Immature natural killer cell (primary cell): ENCODE measurements at regions not wholly inside any gene's neighbourhood (a gene's known extent, or its start where the extent isn't known, plus 50 kb on each side); places are given as distances from the start of the nearest gene placed in this dataset.

Source experiments
- DNase-seq, 3 donors: peaks; one replicate each; pipeline ENCODE4 v3.0.0; 2022; ENCODE audit warnings: mixed read lengths in 1 of 3
- H3K27ac Mint-ChIP-seq, 6 donors: one replicate each; pipeline ENCODE4 v1.8.0; 2020; ENCODE audit warnings: mixed read lengths in 6 of 6, mild to moderate bottlenecking in 5 of 6, inconsistent platforms in 4 of 6, moderate library complexity in 3 of 6
- H3K27me3 Mint-ChIP-seq, 3 donors: one replicate each; pipeline ENCODE4 v1.8.0; 2020 to 2021; ENCODE audit warnings: low read depth in 3 of 3, mild to moderate bottlenecking in 3 of 3, mixed read lengths in 3 of 3, moderate library complexity in 3 of 3, inconsistent platforms in 1 of 3
- H3K36me3 Mint-ChIP-seq, 3 donors: one replicate each; pipeline ENCODE4 v1.8.0; 2020; ENCODE audit warnings: mixed read lengths in 3 of 3, inconsistent platforms in 2 of 3, mild to moderate bottlenecking in 2 of 3
- H3K4me1 Mint-ChIP-seq, 2 donors: one replicate each; pipeline ENCODE4 v1.8.0; 2020; ENCODE audit warnings: inconsistent platforms in 2 of 2, mild to moderate bottlenecking in 2 of 2, mixed read lengths in 2 of 2, moderate library complexity in 1 of 2
- H3K4me3 Mint-ChIP-seq, 5 donors: one replicate each; pipeline ENCODE4 v1.8.0; 2020; ENCODE audit warnings: mild to moderate bottlenecking in 5 of 5, mixed read lengths in 5 of 5, inconsistent platforms in 3 of 5, moderate library complexity in 3 of 5
- H3K9me3 Mint-ChIP-seq, 6 donors: one replicate each; pipeline ENCODE4 v1.8.0; 2020; ENCODE audit warnings: mild to moderate bottlenecking in 6 of 6, mixed read lengths in 6 of 6, inconsistent platforms in 4 of 6, moderate library complexity in 3 of 6

DNA sequence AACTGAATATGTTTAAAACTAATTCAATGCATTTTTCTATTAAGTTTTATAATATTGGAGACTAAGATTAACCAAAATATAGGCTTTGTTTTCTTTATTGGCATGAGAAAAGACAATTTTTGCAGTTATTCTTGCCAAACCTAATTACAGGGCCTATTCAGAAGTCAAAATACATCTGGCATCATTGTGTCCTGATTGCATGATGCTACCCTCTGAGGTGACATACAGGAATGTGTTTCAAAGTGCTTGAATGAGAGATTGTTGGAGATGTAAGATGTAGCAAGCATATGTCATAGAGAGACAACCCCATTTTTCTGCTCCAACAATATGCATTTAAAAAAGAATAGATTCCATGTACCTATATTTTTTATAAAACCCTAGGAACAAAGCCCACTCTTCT lies 1036.4 kb downstream of the PCDH18 start:
- H3K4me3 Mint-ChIP-seq: no peak overlapping the region
- no peaks in the 10 kb centered on the region for H3K36me3 Mint-ChIP-seq
- DNase-seq: no peak
- H3K9me3 Mint-ChIP-seq: peaks cover 3 to 15% (median 8%) of the 10 kb centered on the region in 6 donors
- peaks cover 1 to 3% (median 3%) of the 10 kb centered on the region in 3 donors for H3K27me3 Mint-ChIP-seq
- no peaks in the 10 kb centered on the region for H3K4me1 Mint-ChIP-seq
- H3K27ac Mint-ChIP-seq: no peak overlapping the region

DNA sequence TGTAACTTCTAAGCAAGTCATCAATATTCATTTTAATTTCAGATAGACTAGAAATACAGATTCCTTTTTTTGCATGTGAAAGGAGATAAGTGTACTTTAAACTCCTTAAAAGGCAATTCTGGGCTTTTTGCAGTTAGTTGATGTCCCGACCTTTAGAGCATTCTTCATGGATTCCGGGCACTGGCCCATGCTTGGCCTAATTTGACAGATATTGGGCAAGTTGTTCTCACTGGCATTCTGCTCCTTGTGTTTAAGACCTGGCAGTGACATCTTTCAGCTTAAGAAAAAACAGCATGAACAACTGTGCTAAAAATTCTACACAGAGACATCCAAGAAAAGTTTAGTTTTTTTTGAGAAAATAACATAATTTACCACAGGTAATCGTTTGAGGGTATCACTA lies 1037.2 kb downstream of the PCDH18 start:
- H3K4me1 Mint-ChIP-seq: no peaks in the 10 kb centered on the region
- no peak for DNase-seq
- H3K4me3 Mint-ChIP-seq: no peak overlapping the region
- no peaks in the 10 kb centered on the region for H3K36me3 Mint-ChIP-seq
- no peak overlapping the region for H3K27ac Mint-ChIP-seq
- peaks cover under 1 to 17% (median 7%) of the 10 kb centered on the region in 6 donors for H3K9me3 Mint-ChIP-seq
- H3K27me3 Mint-ChIP-seq: peaks cover under 1 to 3% (median 1%) of the 10 kb centered on the region in 3 donors

DNA sequence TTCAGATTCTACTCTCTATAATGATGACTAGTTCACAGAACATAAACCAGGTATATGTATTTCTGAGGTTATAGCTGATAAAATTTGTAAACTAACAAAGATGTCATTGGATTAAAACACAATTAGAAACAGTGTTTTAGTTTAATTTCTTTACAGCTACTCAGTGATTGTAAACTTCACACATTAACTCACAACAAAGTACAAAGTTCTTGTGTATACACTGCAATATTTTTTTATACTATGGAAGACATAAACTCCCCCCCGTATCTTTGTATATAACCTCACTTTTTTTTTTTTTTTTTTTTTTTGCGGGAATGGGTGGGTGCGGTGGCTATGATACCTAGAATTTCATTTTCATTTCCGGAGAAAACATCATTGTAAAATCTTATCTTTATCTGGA lies 1043.2 kb downstream of the PCDH18 start:
- no peak for DNase-seq
- Mint-ChIP-seq H3K4me3 (no peak overlapping the region), H3K27me3 (peaks cover 0 to 3% (median 2%) of the 10 kb centered on the region in 3 donors), H3K9me3 (peaks cover 0 to 15% (median 2%) of the 10 kb centered on the region in 6 donors), H3K27ac (no peak overlapping the region), H3K36me3 (no peaks in the 10 kb centered on the region), H3K4me1 (no peaks in the 10 kb centered on the region)

DNA sequence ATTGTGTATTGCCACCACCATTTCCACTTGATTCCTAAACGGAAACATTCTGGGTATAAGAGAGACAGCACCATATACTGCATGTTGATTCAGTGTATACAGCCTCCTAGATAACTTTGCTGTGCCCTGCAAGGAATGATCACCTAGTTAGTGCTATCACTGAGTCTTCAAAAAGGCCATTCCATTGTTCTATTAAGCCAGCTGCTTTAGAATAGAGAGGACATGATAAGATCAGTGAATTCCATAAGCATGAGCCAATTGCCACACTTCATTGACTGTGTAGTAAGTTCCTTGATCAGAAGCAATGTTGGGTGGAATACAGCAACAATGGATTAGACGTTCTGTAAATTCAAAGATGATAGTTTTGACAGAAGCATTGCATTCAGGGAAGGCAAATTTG lies 1047.3 kb downstream of the PCDH18 start:
- no peak overlapping the region for H3K4me3 Mint-ChIP-seq
- peaks cover 0 to 13% (median 2%) of the 10 kb centered on the region in 6 donors for H3K9me3 Mint-ChIP-seq
- no peaks in the 10 kb centered on the region for H3K4me1 Mint-ChIP-seq
- peaks cover 0 to under 1% (median 0%) of the 10 kb centered on the region in 3 donors for H3K27me3 Mint-ChIP-seq
- no peaks in the 10 kb centered on the region for H3K36me3 Mint-ChIP-seq
- no peak for DNase-seq
- H3K27ac Mint-ChIP-seq: no peak overlapping the region

DNA sequence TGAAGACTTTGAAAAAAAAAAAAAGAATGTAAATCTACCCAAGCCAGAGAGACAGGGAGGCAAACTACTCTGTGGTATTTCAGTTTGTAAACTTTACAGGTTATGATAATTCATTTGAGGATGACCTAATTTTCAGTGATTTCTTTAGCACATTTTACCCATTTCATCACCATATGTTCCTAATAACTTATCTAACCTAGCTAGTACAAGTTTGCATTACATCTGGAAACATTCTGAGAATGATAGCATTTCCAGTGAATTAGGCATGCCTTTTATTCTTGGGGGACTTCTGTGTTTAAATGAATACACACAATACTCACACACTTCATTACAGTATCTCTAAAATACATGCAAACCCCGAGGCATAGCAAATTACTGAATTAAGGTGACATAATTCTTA lies 1055.5 kb downstream of the PCDH18 start:
- peaks cover 0 to 11% (median 5%) of the 10 kb centered on the region in 6 donors for H3K9me3 Mint-ChIP-seq
- H3K4me1 Mint-ChIP-seq: no peaks in the 10 kb centered on the region
- H3K4me3 Mint-ChIP-seq: no peak overlapping the region
- DNase-seq: no peak
- no peak overlapping the region for H3K27ac Mint-ChIP-seq
- no peaks in the 10 kb centered on the region for H3K36me3 Mint-ChIP-seq
- peaks cover 0 to 2% (median 0%) of the 10 kb centered on the region in 3 donors for H3K27me3 Mint-ChIP-seq

DNA sequence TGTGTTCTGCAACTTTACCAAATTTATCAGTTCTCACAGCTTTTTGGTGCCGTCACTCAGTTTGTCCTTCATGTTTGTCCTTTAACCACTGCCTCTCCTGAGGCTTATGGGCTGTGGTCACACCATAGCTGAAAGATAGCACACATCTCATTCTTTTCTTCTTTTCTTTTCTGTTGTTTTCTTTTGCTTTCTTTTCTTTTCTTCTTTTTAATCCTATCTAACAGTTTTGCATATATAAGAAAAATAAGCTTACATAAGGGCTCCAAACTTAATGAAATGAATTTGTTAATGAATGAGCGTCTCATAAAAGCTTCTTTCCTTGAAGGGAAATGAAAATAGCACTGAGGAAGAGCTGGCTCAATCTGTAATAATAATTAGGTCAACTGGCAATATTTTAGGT lies 1061.2 kb downstream of the PCDH18 start:
- Mint-ChIP-seq H3K9me3 (peaks cover 3 to 23% (median 15%) of the 10 kb centered on the region in 6 donors), H3K36me3 (no peaks in the 10 kb centered on the region), H3K27ac (no peak overlapping the region), H3K4me1 (no peaks in the 10 kb centered on the region), H3K4me3 (no peak overlapping the region), H3K27me3 (peaks cover 0 to 4% (median 0%) of the 10 kb centered on the region in 3 donors)
- DNase-seq: no peak

DNA sequence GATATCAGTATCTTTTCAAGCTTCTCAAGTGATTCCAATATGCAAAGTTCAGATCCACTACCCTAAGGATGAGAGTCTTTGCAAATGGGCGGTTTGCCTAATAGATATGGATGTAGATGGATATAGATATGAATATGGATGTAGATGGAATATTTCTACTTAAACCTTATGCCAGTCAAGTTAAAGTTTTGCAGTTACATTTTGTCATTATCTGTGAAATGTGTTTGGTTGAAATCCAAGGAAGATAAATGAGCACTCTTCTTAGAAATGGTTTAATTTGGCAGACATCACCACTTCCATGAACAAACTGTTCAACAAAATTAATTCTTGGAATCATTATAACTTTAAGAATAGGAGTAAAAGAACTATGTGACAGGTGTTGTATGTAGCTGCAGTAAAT lies 1066.6 kb downstream of the PCDH18 start:
- no peaks in the 10 kb centered on the region for H3K4me1 Mint-ChIP-seq
- H3K27me3 Mint-ChIP-seq: peaks cover 0 to 4% (median 0%) of the 10 kb centered on the region in 3 donors
- no peaks in the 10 kb centered on the region for H3K36me3 Mint-ChIP-seq
- no peak for DNase-seq
- no peak overlapping the region for H3K27ac Mint-ChIP-seq
- no peak overlapping the region for H3K4me3 Mint-ChIP-seq
- H3K9me3 Mint-ChIP-seq: peaks cover 3 to 28% (median 6%) of the 10 kb centered on the region in 6 donors

DNA sequence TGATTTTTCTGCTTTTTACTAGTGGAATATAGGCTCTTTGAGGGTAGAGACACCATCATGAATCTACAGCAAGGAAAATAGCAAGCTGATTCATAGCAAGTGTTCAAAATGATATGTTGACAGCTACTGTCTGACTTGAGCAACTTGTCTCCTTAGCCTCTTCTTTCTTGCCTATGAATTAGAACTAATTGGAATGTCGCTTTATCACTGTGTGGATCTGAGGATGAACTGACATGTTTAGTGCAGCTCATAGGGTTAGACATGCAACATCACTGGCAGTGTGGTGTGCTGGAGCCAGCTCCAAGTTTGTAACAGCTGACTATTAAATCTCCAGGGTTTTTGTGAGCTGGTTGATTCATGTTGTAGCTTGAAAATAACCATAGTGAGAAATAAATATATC lies 1068.4 kb downstream of the PCDH18 start:
- H3K9me3 Mint-ChIP-seq: peaks cover 2 to 17% (median 3%) of the 10 kb centered on the region in 6 donors
- DNase-seq: no peak
- no peaks in the 10 kb centered on the region for H3K36me3 Mint-ChIP-seq
- H3K4me1 Mint-ChIP-seq: no peaks in the 10 kb centered on the region
- H3K27me3 Mint-ChIP-seq: no peaks in the 10 kb centered on the region
- H3K27ac Mint-ChIP-seq: no peak overlapping the region
- no peak overlapping the region for H3K4me3 Mint-ChIP-seq

DNA sequence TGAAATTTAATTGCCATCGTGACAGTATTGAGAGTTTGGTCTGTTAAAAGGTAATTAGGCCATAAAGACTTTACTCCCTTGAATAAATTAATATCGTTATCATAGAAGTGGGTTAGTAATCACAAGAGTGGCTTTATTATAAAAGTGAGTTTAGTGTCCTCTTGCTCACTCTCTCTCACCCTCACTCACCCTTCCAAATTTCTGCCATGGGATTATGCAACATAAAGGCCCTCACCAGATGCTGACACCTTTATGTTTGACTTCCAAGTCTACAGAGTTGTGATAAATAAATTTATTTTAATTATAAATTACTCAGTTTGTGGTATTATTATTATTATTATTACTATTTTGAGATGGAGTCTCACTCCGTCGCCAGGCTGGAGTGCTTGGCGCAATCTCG lies 1070.8 kb downstream of the PCDH18 start:
- H3K27me3 Mint-ChIP-seq: no peaks in the 10 kb centered on the region
- H3K9me3 Mint-ChIP-seq: peaks cover 0 to 11% (median 0%) of the 10 kb centered on the region in 6 donors
- no peak overlapping the region for H3K4me3 Mint-ChIP-seq
- H3K4me1 Mint-ChIP-seq: no peaks in the 10 kb centered on the region
- DNase-seq: no peak
- H3K27ac Mint-ChIP-seq: no peak overlapping the region
- no peaks in the 10 kb centered on the region for H3K36me3 Mint-ChIP-seq

DNA sequence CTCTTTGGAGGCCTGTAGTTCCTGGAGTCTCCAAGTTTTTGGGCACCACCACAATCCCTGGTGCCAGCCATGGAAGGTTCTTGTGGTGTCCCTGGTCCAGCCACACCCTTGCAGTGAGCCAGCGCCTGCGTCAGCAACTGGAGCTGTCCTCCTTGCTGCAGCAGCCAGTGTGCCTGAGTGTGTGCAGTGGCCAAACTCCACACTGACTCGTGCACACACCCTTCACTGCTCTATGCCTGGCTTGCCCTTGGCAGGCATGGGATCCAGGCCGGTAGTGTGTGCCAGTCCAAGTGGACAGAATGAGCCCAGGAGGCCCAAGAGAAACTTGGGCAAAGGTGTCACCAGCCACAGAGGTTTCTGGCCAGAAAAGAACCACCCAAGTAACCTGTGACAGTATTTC lies 1074.0 kb downstream of the PCDH18 start:
- H3K27me3 Mint-ChIP-seq: no peaks in the 10 kb centered on the region
- no peak overlapping the region for H3K4me3 Mint-ChIP-seq
- no peak for DNase-seq
- H3K4me1 Mint-ChIP-seq: no peaks in the 10 kb centered on the region
- H3K9me3 Mint-ChIP-seq: peaks cover 0 to 14% (median under 1%) of the 10 kb centered on the region in 6 donors
- H3K27ac Mint-ChIP-seq: no peak overlapping the region
- no peaks in the 10 kb centered on the region for H3K36me3 Mint-ChIP-seq

DNA sequence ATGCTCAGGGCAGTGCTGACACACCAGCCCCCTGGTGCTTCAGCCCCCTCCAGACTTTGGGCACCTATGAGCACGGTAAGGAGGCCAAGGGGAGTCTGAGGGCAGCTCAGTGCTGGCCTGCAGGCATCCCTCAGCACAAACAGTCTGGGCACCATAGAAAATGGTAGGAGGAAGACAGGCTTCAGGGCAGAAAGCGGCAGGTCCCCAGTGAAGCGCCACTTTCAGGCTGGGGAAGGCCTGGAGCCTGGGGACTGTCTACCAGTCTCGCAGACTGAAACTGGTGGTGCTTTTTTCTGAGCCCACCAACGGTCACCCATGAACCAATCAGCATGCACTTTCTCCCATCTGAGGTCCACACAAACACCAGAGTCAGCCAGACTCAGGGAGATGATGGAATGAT lies 1074.7 kb downstream of the PCDH18 start:
- Mint-ChIP-seq H3K27me3 (no peaks in the 10 kb centered on the region), H3K4me1 (no peaks in the 10 kb centered on the region), H3K4me3 (no peak overlapping the region), H3K27ac (no peak overlapping the region), H3K9me3 (peaks cover 0 to 14% (median 1%) of the 10 kb centered on the region in 6 donors), H3K36me3 (no peaks in the 10 kb centered on the region)
- DNase-seq: no peak

DNA sequence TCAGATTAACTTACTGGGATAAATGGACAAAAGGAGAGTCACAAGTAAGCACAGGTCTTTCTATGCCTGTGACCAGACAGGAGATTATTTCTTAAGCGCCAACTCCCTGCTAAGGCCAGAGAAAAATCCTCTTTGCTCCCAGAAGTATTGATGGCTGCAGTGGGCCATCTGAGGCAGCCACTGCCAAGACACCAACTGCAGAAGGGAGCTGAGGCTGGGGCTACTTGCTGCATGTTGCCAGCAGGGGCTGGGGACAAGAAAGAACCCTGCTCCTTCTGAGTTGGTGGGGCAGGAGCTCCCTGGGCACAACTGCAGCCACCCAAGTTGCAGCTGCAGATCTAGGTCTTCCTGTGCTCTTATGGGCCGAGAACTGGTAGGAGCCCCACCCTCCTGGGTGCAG lies 1075.3 kb downstream of the PCDH18 start:
- Mint-ChIP-seq H3K27ac (no peak overlapping the region), H3K36me3 (no peaks in the 10 kb centered on the region), H3K4me3 (no peak overlapping the region), H3K4me1 (no peaks in the 10 kb centered on the region), H3K27me3 (no peaks in the 10 kb centered on the region), H3K9me3 (peaks cover 0 to 12% (median 1%) of the 10 kb centered on the region in 6 donors)
- DNase-seq: no peak

DNA sequence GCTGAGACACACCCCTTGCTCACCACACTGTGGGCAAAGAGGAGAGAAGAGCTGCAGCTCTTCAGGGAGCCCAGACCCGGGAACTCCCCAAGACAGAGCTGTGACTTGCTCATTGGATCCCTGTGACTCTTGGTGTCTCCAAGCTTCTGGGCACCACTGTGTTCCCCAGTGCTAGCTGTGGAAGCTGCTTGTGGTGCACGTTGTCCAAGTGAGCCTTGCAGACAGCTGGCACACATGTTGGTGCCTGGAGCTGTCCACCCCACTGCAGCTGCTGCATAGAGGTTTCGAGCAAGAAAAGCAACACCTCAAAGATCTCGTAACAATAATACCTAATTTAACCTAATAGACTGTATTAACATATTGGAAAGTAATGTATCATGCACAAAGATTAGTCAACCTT lies 1089.3 kb downstream of the PCDH18 start:
- no peaks in the 10 kb centered on the region for H3K36me3 Mint-ChIP-seq
- H3K4me1 Mint-ChIP-seq: no peaks in the 10 kb centered on the region

DNA sequence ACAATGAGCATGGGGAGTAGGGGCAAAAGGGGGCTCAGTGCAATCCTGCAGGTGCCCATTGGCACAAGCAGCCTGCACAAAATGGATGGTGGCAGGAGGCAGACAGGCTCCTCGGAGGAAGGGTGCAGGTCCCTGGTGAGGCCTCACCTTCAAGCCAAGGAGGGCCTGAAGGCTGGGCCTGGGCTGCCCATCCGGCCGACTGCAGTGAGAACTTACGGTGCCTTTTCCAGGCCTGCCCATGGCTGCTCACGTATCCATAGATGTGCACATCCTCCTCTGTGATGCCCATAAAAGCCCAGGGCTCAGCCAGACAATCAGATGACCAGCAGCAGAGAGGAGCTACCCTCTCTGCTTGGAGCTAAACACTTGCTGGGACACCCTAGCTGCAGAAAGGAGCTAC lies 1089.8 kb downstream of the PCDH18 start:
- Mint-ChIP-seq H3K36me3 (no peaks in the 10 kb centered on the region), H3K27me3 (peaks cover 0 to 2% (median 0%) of the 10 kb centered on the region in 3 donors), H3K4me1 (no peaks in the 10 kb centered on the region), H3K27ac (no peak overlapping the region), H3K9me3 (peaks cover 0 to 5% (median 0%) of the 10 kb centered on the region in 6 donors), H3K4me3 (no peak overlapping the region)
- no peak for DNase-seq

More for the DNA sequence above, 1089.3 kb downstream of the PCDH18 start:
- peaks cover 0 to 5% (median 0%) of the 10 kb centered on the region in 6 donors for H3K9me3 Mint-ChIP-seq
- H3K27ac Mint-ChIP-seq: no peak overlapping the region
- H3K4me3 Mint-ChIP-seq: no peak overlapping the region
- no peak for DNase-seq
- H3K27me3 Mint-ChIP-seq: peaks cover 0 to 2% (median 0%) of the 10 kb centered on the region in 3 donors

DNA sequence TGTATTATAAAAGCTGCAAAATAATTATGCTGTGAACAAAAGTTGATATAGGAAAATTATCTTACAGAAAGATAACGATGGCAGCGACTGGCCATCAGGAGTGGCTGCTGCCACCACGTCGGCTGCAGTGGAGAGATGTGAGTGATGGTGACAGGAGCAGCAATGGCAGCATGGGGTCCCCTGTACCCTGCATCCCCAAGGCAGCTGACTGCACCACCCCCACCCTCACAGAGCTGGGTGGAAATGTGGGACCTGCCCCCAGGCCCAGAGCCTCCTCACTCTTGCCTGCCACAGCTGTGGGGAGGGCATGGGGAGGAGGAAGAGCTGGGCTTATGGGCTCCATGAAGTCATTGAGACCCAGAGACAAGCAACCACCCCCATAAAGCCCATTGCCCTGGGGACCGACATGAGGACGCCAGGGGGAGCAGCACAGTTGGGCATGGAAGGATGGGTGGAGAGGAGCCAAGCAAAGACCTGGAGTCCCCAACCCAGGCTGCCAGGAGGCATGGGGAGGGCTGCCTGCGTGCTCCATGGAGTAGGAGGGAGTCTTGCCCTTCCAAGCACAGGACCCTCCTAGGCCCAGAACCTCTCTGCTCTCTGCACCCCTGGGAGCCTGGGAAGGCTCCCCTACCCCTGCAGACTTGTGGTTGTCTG lies 1090.5 kb downstream of the PCDH18 start:
- Mint-ChIP-seq H3K27me3 (peaks cover 0 to 2% (median 0%) of the 10 kb centered on the region in 3 donors), H3K36me3 (no peaks in the 10 kb centered on the region), H3K4me1 (no peaks in the 10 kb centered on the region), H3K4me3 (no peak overlapping the region), H3K27ac (no peak overlapping the region), H3K9me3 (peaks cover 0 to 5% (median 0%) of the 10 kb centered on the region in 6 donors)
- no peak for DNase-seq
